Glutamatergic neuron (in vitro differentiated cells): ENCODE measurements at regions not wholly inside any gene's neighbourhood (a gene's known extent, or its start where the extent isn't known, plus 50 kb on each side); places are given as distances from the start of the nearest gene placed in this dataset.
"Not testable (repeated sequence)": the region's sequence is repeated elsewhere in the genome, so short reads cannot be mapped to it uniquely, and the experiment has no call there.

ENCODE experiments used
- DNase-seq: peaks from one replicate; pipeline ENCODE4 v3.0.0; 2022
- H3K27ac Mint-ChIP-seq: one replicate; pipeline ENCODE4 v1.8.0; 2020; ENCODE audit warnings: mild to moderate bottlenecking, mixed read lengths, inconsistent platforms; ENCODE audit not compliant: unreplicated experiment
- H3K27me3 Mint-ChIP-seq: one replicate; pipeline ENCODE4 v1.8.0; 2020; ENCODE audit warnings: mild to moderate bottlenecking, moderate library complexity, mixed read lengths, inconsistent platforms; ENCODE audit not compliant: unreplicated experiment
- H3K36me3 Mint-ChIP-seq: one replicate; pipeline ENCODE4 v1.8.0; 2020; ENCODE audit warnings: mild to moderate bottlenecking, mixed read lengths, inconsistent platforms; ENCODE audit not compliant: unreplicated experiment
- H3K4me1 Mint-ChIP-seq: one replicate; pipeline ENCODE4 v1.8.0; 2020; ENCODE audit warnings: mild to moderate bottlenecking, low read depth, mixed read lengths, inconsistent platforms; ENCODE audit not compliant: unreplicated experiment
- H3K4me3 Mint-ChIP-seq: one replicate; pipeline ENCODE4 v1.8.0; 2020; ENCODE audit warnings: mild to moderate bottlenecking, mixed read lengths, inconsistent platforms; ENCODE audit not compliant: unreplicated experiment
- H3K9me3 Mint-ChIP-seq: one replicate; pipeline ENCODE4 v1.8.0; 2020; ENCODE audit warnings: mild to moderate bottlenecking, moderate library complexity, mixed read lengths, inconsistent platforms; ENCODE audit not compliant: unreplicated experiment
- TF ChIP-seq, protein P1 (sequence below): fragments of 200-600 bp; sonication (generic); IDR thresholded peaks from one replicate; pipeline ENCODE4 v1.5.0; 2021; ENCODE audit not compliant: partially characterized antibody, unreplicated experiment

DNA sequence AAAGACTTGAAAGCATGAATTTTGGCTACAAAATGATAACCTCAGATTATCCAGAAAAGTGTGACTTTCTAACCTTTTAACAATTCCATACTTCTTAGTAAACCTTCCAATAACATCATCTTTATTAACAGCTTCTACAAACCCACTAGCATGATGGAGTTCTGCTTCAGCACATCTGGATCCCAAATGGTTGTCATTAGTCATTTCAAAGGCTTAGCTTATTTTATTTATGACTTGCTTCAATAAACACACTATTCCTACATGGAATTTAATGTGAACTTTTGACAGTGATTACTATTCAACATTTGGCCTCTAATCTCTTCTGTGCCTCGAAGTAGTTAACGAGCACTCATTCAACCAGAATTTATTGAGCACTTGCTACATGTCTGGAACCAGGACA, 808.3 kb downstream of the TSN start:
- Mint-ChIP-seq H3K9me3 (no peaks in the 10 kb centered on the region), H3K27ac (no peak overlapping the region), H3K36me3 (no peaks in the 10 kb centered on the region), H3K4me3 (no peak overlapping the region), H3K4me1 (no peaks in the 10 kb centered on the region), H3K27me3 (no peaks in the 10 kb centered on the region)
- no peak for DNase-seq
- TF ChIP-seq, protein P1, sequence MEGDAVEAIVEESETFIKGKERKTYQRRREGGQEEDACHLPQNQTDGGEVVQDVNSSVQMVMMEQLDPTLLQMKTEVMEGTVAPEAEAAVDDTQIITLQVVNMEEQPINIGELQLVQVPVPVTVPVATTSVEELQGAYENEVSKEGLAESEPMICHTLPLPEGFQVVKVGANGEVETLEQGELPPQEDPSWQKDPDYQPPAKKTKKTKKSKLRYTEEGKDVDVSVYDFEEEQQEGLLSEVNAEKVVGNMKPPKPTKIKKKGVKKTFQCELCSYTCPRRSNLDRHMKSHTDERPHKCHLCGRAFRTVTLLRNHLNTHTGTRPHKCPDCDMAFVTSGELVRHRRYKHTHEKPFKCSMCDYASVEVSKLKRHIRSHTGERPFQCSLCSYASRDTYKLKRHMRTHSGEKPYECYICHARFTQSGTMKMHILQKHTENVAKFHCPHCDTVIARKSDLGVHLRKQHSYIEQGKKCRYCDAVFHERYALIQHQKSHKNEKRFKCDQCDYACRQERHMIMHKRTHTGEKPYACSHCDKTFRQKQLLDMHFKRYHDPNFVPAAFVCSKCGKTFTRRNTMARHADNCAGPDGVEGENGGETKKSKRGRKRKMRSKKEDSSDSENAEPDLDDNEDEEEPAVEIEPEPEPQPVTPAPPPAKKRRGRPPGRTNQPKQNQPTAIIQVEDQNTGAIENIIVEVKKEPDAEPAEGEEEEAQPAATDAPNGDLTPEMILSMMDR: no peak

DNA sequence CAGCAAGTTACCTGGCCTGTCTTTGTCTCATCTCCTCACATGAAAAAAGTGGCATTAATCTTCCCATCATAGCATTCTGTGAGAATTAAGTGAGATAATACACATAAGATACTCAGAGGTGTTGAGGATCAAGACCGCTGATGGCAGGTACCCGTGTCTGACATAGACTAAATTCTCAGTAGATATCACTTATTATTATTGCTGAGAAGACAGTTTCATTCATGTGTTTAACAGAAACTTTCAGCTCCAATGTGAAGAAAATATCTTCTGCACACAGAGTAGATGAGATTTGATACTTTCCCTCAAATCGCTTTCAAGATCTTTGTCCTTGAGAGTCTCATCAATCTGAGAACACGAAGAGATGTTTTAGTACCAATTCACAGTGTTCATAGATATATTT, 809.4 kb downstream of the TSN start:
- H3K4me1 Mint-ChIP-seq: no peaks in the 10 kb centered on the region
- TF ChIP-seq, protein P1: no peak
- no peak for DNase-seq
- H3K27ac Mint-ChIP-seq: no peak overlapping the region
- no peaks in the 10 kb centered on the region for H3K36me3 Mint-ChIP-seq
- no peaks in the 10 kb centered on the region for H3K9me3 Mint-ChIP-seq
- H3K4me3 Mint-ChIP-seq: no peak overlapping the region
- H3K27me3 Mint-ChIP-seq: no peaks in the 10 kb centered on the region

GRCh38 chr2:122565364-122565763, 809.9 kb downstream of the TSN start:
- Mint-ChIP-seq H3K27ac (no peak overlapping the region), H3K4me1 (no peaks in the 10 kb centered on the region), H3K4me3 (no peak overlapping the region), H3K36me3 (no peaks in the 10 kb centered on the region), H3K9me3 (no peaks in the 10 kb centered on the region), H3K27me3 (no peaks in the 10 kb centered on the region)
- DNase-seq: no peak
- TF ChIP-seq, protein P1: no peak

DNA sequence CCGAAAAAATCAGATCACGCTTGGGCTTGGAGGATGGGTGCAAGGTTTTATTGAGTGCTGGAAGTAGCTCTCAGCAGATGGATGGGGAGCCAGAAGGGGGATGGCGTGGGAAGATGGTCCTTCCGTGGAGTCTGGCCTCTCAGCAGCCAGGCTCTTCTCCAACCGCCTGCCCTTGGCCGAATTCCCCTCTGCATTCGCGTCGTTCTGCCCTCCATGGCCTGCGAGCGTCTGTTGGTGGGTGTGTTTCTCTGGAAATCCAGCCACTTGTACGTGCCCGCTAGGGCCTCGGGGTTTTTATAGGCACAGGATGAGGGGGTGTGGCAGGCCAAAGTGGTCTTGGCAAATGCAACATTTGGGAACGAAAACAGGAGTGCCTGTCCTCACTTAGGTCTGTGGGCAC, 815.2 kb downstream of the TSN start:
- H3K27me3 Mint-ChIP-seq: no peaks in the 10 kb centered on the region
- no peaks in the 10 kb centered on the region for H3K36me3 Mint-ChIP-seq
- H3K27ac Mint-ChIP-seq: no peak overlapping the region
- DNase-seq: no peak
- H3K4me1 Mint-ChIP-seq: no peaks in the 10 kb centered on the region
- TF ChIP-seq, protein P1: no peak
- H3K9me3 Mint-ChIP-seq: no peaks in the 10 kb centered on the region
- H3K4me3 Mint-ChIP-seq: no peak overlapping the region

GRCh38 chr2:122571471-122571870, 816.0 kb downstream of the TSN start:
- not testable (repeated sequence) for H3K36me3 Mint-ChIP-seq, H3K27ac Mint-ChIP-seq, H3K4me1 Mint-ChIP-seq, H3K4me3 Mint-ChIP-seq, DNase-seq, H3K27me3 Mint-ChIP-seq, H3K9me3 Mint-ChIP-seq

GRCh38 chr2:122575076-122575475, 819.6 kb downstream of the TSN start:
- H3K27ac Mint-ChIP-seq: no peak overlapping the region
- no peak overlapping the region for H3K4me3 Mint-ChIP-seq
- no peaks in the 10 kb centered on the region for H3K27me3 Mint-ChIP-seq
- TF ChIP-seq, protein P1: no peak
- no peaks in the 10 kb centered on the region for H3K36me3 Mint-ChIP-seq
- no peaks in the 10 kb centered on the region for H3K9me3 Mint-ChIP-seq
- H3K4me1 Mint-ChIP-seq: no peaks in the 10 kb centered on the region
- DNase-seq: no peak
